ENCODE measurements at regions not wholly inside any gene's neighbourhood (a gene's known extent, or its start where the extent isn't known, plus 50 kb on each side); places are given as distances from the start of the nearest gene placed in this dataset.
"Not testable (repeated sequence)": the region's sequence is repeated elsewhere in the genome, so short reads cannot be mapped to it uniquely, and the experiment has no call there.

DNA sequence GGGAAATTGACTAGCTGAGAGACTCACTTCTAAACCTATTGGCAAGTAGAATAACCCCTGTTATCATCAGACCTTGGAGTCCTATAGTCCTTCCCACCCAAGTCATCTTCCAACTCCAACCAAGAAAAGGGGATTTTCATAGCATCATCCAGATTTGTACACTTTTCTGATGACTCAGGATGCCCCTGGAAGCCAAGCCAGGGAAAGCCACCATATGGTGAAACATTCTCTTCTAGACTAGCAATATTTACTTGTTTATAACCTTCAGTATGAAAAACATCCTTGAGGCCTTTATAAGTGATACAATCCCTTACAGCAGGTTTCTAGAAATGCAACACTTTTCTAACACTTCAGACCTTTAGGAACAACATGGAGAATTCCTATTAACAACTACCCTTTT, 618.8 kb upstream of the CDH11 start:
- Histone ChIP-seq H3K9me3 (ENCODE audit: control insufficient read depth, insufficient read depth, low read depth, low read length) (no peaks in the 10 kb centered on the region), H3K4me2 (ENCODE audit: extremely low read depth, insufficient read depth, low read length) (no peak overlapping the region), H2AFZ (ENCODE audit: low read length) (no peak overlapping the region), H3K9ac (ENCODE audit: insufficient read depth, low read length) (no peak overlapping the region), H3K27me3 (ENCODE audit: control insufficient read depth, insufficient read depth, low read length) (no peaks in the 10 kb centered on the region), H3K4me3 (replicated peaks in 1 of 4; ENCODE audit: control extremely low read depth in 1 of 4, insufficient read depth in 1 of 4, low read depth in 3 of 4, low read length in 4 of 4) (no peak overlapping the region), H3K4me1 (ENCODE audit: control insufficient read depth, extremely low read depth, insufficient read depth, low read length) (no peaks in the 10 kb centered on the region), H4K20me1 (ENCODE audit: control insufficient read depth, extremely low read depth, insufficient read depth, low read length) (no peaks in the 10 kb centered on the region), H3K79me2 (ENCODE audit: control insufficient read depth, insufficient read depth, low read length) (no peaks in the 10 kb centered on the region), H3K27ac (ENCODE audit: insufficient read depth, low read length) (no peak overlapping the region), H3K36me3 (ENCODE audit: control insufficient read depth, insufficient read depth, low read length) (no peaks in the 10 kb centered on the region)
- DNase-seq (ENCODE audit: low read depth in 2 of 2): no peak
- TF ChIP-seq EZH2 (IDR thresholded peaks at IDR 0.05; ENCODE audit: low read length, missing control alignments): no peak
- TF ChIP-seq, protein P1, sequence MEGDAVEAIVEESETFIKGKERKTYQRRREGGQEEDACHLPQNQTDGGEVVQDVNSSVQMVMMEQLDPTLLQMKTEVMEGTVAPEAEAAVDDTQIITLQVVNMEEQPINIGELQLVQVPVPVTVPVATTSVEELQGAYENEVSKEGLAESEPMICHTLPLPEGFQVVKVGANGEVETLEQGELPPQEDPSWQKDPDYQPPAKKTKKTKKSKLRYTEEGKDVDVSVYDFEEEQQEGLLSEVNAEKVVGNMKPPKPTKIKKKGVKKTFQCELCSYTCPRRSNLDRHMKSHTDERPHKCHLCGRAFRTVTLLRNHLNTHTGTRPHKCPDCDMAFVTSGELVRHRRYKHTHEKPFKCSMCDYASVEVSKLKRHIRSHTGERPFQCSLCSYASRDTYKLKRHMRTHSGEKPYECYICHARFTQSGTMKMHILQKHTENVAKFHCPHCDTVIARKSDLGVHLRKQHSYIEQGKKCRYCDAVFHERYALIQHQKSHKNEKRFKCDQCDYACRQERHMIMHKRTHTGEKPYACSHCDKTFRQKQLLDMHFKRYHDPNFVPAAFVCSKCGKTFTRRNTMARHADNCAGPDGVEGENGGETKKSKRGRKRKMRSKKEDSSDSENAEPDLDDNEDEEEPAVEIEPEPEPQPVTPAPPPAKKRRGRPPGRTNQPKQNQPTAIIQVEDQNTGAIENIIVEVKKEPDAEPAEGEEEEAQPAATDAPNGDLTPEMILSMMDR (conservative IDR thresholded peaks at IDR 0.05 in 1 of 2, IDR thresholded peaks at IDR 0.05 in 1 of 2; ENCODE audit: low read depth in 1 of 2, low read length in 2 of 2): no peak

DNA sequence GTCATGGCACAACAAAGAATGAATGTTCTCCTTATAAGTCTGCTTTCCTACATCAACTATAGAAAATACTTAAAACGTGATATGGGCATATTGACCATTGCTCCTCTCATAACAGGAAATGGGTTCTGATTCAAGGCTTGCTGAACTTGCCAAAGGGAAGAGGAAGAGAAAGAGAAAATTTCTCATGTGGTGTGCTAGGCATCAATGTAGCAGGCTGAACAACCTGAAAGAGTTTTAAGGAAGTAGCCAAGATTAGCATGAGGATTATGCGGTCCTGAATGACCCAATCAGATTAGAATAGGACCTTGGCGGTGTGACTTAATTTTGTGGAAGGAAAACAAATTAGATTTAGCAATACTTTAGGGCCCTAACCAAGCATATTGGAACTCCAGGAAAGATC, 617.7 kb upstream of the CDH11 start:
- H3K9ac ChIP-seq (ENCODE audit: insufficient read depth, low read length): no peak overlapping the region
- H3K4me3 ChIP-seq (replicated peaks in 1 of 4; ENCODE audit: control extremely low read depth in 1 of 4, insufficient read depth in 1 of 4, low read depth in 3 of 4, low read length in 4 of 4): no peak overlapping the region
- no peak for TF ChIP-seq EZH2 (IDR thresholded peaks at IDR 0.05; ENCODE audit: low read length, missing control alignments)
- TF ChIP-seq, protein P1 (conservative IDR thresholded peaks at IDR 0.05 in 1 of 2, IDR thresholded peaks at IDR 0.05 in 1 of 2; ENCODE audit: low read depth in 1 of 2, low read length in 2 of 2): no peak
- H3K36me3 ChIP-seq (ENCODE audit: control insufficient read depth, insufficient read depth, low read length): no peaks in the 10 kb centered on the region
- no peaks in the 10 kb centered on the region for H4K20me1 ChIP-seq (ENCODE audit: control insufficient read depth, extremely low read depth, insufficient read depth, low read length)
- no peaks in the 10 kb centered on the region for H3K4me1 ChIP-seq (ENCODE audit: control insufficient read depth, extremely low read depth, insufficient read depth, low read length)
- no peak overlapping the region for H3K27ac ChIP-seq (ENCODE audit: insufficient read depth, low read length)
- H3K4me2 ChIP-seq (ENCODE audit: extremely low read depth, insufficient read depth, low read length): no peak overlapping the region
- no peaks in the 10 kb centered on the region for H3K79me2 ChIP-seq (ENCODE audit: control insufficient read depth, insufficient read depth, low read length)
- H3K9me3 ChIP-seq (ENCODE audit: control insufficient read depth, insufficient read depth, low read depth, low read length): no peaks in the 10 kb centered on the region
- no peak overlapping the region for H2AFZ ChIP-seq (ENCODE audit: low read length)
- DNase-seq (ENCODE audit: low read depth in 2 of 2): no peak
- H3K27me3 ChIP-seq (ENCODE audit: control insufficient read depth, insufficient read depth, low read length): no peaks in the 10 kb centered on the region

DNA sequence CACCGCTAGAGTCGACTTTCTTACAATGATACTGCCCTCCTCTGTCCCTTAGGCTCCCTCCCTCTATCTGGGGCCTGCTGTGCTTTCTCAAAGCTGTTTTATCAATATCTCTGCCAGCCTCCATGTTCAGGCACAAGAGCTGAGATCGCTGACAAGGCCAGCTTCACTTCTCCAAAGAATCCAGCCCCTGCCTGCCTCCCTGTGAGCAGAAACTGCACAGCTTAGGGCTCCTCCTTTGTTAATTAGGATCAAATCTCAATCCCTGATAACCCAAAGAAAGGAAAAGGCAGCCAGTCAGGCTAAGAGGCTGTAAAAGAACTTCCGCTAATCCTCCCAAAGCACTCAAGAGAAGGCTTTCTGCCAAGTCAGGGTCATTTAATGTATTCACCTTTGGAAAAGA, 616.0 kb upstream of the CDH11 start:
- no peak overlapping the region for H2AFZ ChIP-seq (ENCODE audit: low read length)
- no peaks in the 10 kb centered on the region for H3K9me3 ChIP-seq (ENCODE audit: control insufficient read depth, insufficient read depth, low read depth, low read length)
- no peak for DNase-seq (ENCODE audit: low read depth in 2 of 2)
- H3K4me1 ChIP-seq (ENCODE audit: control insufficient read depth, extremely low read depth, insufficient read depth, low read length): no peaks in the 10 kb centered on the region
- H3K79me2 ChIP-seq (ENCODE audit: control insufficient read depth, insufficient read depth, low read length): no peaks in the 10 kb centered on the region
- no peaks in the 10 kb centered on the region for H3K27me3 ChIP-seq (ENCODE audit: control insufficient read depth, insufficient read depth, low read length)
- no peaks in the 10 kb centered on the region for H4K20me1 ChIP-seq (ENCODE audit: control insufficient read depth, extremely low read depth, insufficient read depth, low read length)
- no peaks in the 10 kb centered on the region for H3K36me3 ChIP-seq (ENCODE audit: control insufficient read depth, insufficient read depth, low read length)
- no peak overlapping the region for H3K27ac ChIP-seq (ENCODE audit: insufficient read depth, low read length)
- no peak for TF ChIP-seq EZH2 (IDR thresholded peaks at IDR 0.05; ENCODE audit: low read length, missing control alignments)
- TF ChIP-seq, protein P1 (conservative IDR thresholded peaks at IDR 0.05 in 1 of 2, IDR thresholded peaks at IDR 0.05 in 1 of 2; ENCODE audit: low read depth in 1 of 2, low read length in 2 of 2): no peak
- no peak overlapping the region for H3K4me2 ChIP-seq (ENCODE audit: extremely low read depth, insufficient read depth, low read length)
- no peak overlapping the region for H3K9ac ChIP-seq (ENCODE audit: insufficient read depth, low read length)
- no peak overlapping the region for H3K4me3 ChIP-seq (replicated peaks in 1 of 4; ENCODE audit: control extremely low read depth in 1 of 4, insufficient read depth in 1 of 4, low read depth in 3 of 4, low read length in 4 of 4)

DNA sequence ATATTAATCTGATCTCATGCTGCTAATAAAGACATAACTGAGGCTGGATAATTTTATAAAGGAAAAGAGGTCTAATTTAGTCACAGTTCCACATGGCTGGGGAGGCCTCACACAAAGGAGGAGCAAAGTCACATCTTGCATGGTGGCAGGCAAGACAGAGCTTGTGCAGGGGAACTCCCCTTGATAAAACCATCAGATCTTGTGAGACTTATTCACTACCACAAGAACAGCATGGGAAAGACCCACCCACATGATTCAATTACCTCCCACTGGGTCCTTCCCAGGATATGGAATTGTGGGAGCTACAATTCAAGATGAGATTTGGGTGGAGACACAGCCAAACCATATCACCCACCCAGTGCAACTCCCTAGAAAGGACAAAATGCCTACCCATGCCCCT, 613.8 kb upstream of the CDH11 start:
- H4K20me1 ChIP-seq (ENCODE audit: control insufficient read depth, extremely low read depth, insufficient read depth, low read length); H3K9ac ChIP-seq (ENCODE audit: insufficient read depth, low read length); H3K9me3 ChIP-seq (ENCODE audit: control insufficient read depth, insufficient read depth, low read depth, low read length); H3K36me3 ChIP-seq (ENCODE audit: control insufficient read depth, insufficient read depth, low read length); H3K4me2 ChIP-seq (ENCODE audit: extremely low read depth, insufficient read depth, low read length); DNase-seq (ENCODE audit: low read depth in 2 of 2); H3K4me3 ChIP-seq (replicated peaks in 1 of 4; ENCODE audit: control extremely low read depth in 1 of 4, insufficient read depth in 1 of 4, low read depth in 3 of 4, low read length in 4 of 4); H3K27ac ChIP-seq (ENCODE audit: insufficient read depth, low read length); H3K4me1 ChIP-seq (ENCODE audit: control insufficient read depth, extremely low read depth, insufficient read depth, low read length); H3K79me2 ChIP-seq (ENCODE audit: control insufficient read depth, insufficient read depth, low read length); H3K27me3 ChIP-seq (ENCODE audit: control insufficient read depth, insufficient read depth, low read length); H2AFZ ChIP-seq (ENCODE audit: low read length): not testable (repeated sequence)
